HG02678 (cell line): ENCODE measurements at regions not wholly inside any gene's neighbourhood (a gene's known extent, or its start where the extent isn't known, plus 50 kb on each side); places are given as distances from the start of the nearest gene placed in this dataset.
A peak's percentile ranks its signal among the peaks of the same experiment; 100 is the strongest.
"Not testable (repeated sequence)": the region's sequence is repeated elsewhere in the genome, so short reads cannot be mapped to it uniquely, and the experiment has no call there.

Experiments used
- ATAC-seq: cut with Tn5 transposase; IDR thresholded peaks from one replicate; pipeline ENCODE4 v1.9.1; 2021; ENCODE audit warnings: mild to moderate bottlenecking, moderate library complexity; ENCODE audit not compliant: unreplicated experiment

DNA sequence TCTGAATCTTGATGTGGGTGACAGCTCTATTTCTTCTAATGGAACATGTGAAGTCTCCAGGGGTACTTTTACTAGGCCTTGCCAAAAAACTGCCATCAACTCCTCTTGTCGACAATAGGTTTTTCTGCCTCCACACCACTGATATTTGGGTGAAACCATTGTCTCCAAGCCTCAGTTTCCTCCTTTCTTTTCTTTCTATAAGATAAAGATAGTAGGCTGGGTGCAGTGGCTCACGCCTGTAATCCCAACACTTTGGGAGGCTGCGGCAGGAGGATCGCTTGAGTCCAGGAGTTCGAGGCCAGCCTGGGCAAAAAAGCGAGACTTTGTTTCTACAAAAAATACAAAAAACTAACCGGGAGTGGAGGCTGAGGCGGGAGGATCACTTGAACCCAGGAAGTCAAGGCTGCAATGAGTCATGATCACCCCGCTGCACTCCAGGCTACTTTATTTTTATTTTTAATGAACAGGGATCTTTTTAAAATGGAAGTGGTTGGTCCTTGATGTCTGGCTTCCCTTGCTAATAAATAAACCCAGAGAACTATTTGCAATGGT lies 159.9 kb upstream of the TNFAIP3 start:
- no peak for ATAC-seq

DNA sequence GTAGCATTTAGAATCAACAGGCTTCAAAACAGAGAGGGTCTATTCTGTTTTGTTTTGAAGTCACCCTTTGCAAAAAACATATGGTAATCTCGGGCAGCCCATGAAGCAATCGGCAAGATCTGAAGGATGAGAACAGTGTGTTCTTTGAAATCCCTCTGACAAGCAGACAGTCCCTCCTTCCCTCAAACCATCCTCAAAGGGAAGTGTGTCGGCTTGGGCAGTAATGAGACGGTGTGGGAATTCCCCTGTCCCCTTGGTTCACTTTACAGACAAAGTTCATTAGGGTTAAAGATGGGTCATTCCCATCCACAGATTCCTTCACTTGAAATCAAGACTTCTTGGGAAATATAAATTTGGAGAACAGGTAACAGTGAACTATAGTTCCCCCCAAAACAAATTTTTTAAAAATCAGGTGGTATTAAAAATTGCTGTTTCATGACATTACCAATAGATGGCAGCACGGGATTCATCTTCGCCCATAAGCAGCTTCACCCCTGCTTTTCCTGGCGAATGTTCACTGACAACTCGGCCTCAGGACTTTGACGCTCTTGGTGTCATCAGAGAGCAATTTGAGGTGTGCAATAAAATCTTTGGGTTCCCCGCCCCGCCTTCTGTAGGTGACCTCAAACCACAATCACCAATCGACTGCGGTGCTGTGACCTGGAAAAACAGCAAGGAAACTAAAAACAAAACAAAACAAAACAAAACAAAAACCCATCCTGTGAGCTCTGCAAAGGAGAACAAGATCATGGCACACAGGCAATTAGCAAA lies 159.3 kb upstream of the TNFAIP3 start:
- ATAC-seq, result peak; percentile 60

DNA sequence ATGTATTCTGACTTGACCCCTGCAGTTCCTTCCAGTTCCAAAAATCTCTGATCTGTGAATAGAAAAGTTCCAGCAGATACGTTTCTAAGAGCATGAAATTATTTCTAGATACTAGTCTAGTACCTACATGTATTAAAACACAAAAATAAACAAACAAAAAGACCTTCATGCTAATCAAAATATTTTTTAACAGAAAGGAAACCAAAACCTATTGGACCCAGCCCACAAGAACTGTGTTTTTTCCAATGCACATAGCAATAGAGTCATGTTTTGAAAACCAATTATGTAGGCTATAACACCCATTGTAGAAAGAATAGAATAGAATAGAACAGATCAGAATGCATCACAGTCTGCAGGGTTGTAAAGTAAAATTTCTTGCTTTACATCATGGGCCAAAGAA lies 158.6 kb upstream of the TNFAIP3 start:
- ATAC-seq, result no peak

DNA sequence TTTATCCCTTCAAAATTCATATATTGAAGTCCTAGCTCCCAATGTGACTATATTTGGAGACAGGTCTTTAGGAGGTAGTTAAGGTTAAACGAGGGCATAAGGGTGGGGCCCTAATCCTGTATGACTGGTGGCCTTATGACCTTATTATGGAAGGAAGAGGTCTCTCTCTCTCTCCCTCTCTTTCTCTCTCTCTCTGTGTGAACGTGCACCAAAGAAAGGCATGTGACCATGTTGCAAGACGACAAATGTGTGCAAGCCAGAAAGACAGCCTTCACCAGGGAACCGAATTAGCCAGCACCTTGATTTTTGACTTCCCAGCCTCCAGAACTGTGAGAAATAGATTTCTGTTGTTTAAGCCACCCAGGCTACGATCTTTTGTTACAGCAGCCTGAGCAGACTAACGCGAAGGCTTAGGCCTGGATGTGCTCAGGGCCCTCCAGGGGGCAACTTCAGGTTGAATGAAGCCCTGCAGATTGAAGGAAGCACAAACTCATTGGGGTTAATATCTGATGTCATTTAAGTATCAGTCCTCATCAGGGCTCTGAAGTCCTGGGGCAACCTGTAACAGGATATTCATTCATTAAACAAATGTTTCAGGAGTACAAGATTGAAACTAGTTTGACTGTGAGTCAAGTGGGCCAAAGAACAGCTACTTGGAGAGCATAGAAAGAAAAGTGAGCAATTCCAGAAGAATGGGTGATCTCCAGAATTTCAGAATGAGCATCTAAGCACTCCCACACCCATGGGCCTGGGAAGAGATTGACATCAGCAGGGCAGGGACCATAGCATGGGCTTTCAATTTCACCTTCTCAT lies 157.4 kb upstream of the TNFAIP3 start:
- ATAC-seq, result no peak

DNA sequence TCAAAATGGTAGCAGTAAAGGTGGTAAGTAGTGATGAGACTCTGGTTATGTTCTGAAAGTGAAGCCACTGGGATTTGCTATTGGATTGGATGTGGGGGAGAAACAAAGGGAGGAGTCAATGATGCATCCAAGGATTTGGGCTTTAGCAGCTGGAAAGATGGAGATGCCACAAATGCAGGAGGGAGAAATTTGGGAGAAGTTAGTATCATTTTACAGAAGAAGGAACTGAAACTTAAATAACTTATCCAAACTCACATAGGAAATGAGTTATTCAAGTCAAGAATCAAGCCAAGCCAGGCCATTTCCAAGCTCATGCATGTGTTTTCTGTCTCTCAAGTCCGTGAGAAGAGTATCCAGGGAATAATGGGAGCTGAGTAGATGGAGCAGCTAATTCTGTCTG lies 155.1 kb upstream of the TNFAIP3 start:
- ATAC-seq, result no peak

DNA sequence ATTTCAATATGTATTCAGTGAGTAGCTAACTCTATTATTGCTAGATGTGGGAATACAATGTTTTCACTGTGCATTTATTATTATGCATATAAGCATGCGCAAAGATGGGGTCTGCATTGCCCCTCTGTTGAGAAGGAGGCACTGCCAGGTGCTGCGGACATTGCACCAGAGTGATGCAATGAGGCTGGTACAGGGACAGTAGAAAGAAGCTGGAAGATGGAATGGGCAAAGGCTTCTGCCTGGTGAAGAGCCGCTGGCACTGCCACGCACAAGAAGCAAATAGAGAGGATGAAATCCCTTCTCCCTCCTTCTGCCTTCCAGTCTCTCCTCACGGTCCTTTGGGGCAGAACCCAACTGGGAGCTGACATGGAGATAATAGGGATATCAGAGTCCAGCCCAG lies 154.5 kb upstream of the TNFAIP3 start:
- no peak for ATAC-seq

DNA sequence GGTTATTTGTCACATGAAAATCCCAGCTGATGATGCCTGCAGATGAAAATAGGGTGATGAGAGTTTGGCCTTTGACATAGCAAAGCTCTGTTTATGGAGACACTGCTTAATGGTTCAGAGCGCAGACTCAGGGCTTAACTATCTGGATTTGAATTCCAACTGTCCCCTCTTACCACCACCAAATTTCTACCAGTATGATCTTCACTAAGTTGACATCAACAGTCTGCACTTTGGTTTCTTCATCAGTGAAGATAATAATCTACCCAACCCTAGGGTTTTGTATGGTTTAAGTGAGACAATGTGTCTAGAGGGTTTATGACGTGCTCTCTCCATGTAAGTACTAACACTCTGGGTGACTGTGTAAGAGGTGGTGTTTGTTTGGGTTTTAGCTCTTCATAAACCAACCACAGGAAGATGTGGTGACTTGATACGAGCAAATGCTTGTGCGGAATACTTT lies 151.4 kb upstream of the TNFAIP3 start:
- ATAC-seq, result no peak

DNA sequence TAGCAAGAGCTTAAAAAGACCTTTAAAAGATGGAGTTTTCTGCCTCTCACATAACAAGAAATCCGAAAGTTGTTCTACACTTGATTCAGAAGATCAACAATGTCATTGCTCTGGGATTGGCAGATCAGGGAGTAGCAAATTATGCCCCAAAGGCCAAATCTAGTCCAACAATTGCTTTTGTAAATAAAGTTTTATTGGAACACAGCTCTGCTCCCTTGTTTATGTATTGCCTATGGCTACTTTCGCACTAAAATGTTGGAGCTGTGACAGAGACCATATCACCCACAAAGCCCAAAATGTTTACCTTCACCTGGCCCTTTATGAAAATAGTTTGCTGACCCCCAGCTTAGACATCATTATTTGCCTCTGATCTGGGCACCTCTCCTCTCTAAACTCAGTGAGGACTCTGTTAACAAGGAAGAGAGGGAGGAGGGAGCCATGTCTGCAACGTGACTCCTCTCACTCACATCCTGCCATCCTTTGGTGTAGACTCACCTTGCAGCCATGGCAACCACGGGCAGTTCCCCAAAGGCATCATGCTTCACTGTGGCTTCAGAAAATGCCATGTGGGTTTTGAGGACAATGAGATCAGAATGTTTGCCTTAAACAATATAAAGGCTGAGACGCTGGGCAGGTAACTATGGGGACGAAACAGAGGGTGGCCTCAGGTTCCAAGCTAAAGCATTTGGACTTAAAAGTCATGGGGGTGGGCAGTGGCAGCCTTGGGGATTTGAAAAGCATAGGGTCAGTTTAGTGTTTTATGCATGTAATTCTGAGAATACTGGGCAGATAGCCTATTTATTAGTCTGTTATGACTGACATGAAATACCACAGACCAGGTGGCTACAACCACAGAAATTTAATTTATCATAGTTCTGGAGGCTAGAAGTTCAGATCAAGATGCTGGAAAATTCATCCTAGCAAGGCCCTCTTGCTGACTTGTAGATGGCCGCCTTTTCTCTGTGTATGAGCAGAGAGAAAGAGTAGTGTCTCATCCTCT lies 149.7 kb upstream of the TNFAIP3 start:
- no peak for ATAC-seq

DNA sequence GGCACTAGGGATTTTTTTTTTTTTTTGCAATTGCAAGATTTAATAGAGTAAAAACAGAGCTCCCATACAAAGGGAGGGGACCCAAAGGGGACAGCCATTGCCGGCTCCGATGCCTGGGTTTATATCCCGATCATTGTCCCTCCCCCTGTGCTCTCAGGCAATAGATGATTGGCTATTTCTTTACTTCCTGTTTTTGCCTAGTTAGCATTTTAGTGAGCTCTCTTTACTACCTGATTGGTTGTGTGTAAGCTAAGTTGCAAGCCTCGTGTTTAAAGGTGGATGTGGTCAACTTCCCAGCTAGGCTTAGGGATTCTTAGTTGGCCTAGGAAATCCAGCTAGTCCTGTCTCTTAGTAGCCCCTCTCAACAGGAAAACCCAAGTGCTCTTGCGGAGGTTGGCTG lies 148.2 kb upstream of the TNFAIP3 start:
- not testable (repeated sequence) for ATAC-seq

DNA sequence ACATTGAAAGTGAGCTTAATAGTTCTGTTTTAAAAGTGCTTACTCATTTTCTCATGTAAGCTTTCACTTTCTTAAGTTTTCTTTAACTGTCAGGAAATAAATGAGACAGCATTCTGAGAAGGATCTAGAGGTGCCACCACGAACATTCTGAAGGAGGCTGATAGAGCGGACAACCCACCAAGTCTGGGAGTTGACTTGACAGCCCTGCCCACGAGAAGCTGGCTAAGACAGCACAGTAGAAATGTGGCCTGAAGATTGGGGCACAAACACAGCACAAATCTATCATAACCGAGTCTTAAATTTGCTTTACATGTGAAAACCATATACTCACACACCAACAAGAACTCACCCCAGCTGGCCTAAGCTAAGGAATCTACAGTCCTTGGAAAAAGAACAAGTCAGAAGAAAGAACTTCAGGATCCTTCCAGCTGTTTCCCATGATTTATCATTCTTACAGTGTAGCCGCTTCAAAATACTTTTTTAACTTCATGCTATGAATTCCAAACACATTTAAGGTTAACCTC lies 144.2 kb upstream of the TNFAIP3 start:
- ATAC-seq, result peak; percentile 56

DNA sequence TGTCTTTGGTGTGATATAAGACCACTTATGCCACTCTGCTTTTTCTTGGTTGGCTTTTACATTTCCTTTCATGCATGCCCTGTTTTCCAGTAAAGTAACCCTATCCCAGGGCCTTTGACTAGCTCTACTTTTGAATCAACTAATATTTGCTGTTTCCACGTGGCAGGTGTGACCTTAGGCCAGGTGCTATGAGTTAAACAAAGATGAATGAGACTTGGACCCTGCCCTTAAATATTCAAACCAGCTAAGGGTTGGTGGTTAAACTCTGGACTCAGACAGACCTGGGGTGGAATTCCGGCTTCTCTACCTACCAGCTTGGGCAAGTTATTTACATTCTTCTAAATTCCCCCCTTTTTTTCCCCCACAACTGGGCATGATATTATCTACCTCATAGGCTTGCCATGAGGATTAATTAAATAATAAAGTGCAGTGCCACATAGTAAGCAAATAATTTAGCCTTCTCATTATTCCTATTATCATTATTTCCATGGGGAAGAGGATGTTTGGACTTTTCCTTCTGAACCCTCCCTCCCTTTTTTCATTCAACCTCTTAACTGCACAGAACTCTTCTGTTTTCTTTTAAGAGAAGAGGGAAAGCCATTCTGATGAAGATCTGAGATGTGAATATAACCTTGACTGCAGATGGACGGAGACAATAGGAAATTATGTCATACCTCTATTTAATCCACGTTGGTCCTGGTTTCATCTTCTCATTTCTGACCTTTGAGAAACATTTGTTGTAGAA lies 143.6 kb upstream of the TNFAIP3 start:
- ATAC-seq, result no peak

DNA sequence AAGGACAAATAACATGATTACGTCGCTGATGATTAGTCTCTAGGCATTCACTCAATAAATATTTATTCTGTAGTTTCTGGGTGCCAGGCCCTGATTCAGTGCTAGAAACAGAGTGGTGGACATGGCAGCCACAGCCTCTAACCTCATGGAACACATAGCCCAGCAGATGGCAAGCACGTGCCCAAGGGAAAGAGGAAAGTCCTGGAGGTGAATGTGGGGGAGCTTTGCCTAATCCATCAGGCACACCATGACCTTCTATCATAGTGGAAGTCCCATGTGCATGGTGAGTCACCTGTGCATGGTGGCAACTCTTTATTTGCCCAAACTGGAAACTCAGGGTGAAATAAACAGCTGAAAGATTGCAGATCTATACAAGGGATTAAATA lies 143.0 kb upstream of the TNFAIP3 start:
- no peak for ATAC-seq

DNA sequence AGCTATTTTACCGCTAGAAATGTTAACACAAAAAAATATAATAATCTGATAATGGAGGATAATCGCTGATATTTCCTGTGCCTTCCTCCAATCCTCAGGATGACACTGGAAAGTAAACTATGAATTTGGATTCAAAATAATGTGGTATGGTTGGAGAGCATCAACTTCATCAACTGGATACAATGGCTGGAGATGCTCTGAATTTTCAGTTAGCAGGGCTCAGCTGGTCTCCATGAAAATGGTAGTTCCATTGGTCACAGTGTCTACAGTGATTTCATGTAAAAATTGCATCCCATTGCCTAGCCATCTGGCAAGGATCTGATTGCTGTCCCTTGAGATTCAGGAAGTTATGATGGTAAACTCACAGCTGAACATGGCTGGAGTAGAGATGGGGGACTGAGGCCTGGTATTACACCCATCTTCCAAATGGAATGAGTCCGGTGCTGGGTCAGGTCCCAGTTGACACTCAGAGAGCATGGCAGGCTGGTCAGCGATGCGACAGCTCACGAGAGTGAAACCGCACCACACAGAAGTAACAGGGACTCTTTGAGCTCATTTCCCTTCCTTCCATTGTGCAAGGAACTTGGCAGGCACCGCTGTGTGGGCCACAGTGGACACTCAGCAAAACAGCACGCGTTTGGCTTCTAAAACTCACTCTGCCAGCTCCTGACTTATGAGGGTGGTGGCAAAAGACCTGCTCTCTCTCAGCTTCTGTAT lies 142.4 kb upstream of the TNFAIP3 start:
- ATAC-seq, result no peak

DNA sequence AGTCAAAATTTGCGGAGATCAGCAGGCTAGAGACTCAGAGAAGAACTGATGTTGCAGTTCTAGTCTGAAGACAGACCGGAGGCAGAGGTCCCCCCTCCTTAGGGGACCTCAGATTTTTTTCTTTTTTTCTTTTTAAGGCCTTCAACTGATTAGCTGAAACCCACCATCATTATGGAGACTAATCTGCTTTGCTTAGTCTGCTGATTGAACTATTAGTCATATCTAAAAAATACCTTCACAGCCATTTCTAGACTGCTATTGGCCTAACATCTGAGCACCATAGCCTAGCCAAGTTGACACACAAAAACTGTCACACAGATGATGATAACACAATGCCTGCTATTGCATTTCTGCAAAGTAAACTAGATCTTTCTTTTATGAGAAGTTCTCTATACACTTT lies 141.1 kb upstream of the TNFAIP3 start:
- no peak for ATAC-seq

DNA sequence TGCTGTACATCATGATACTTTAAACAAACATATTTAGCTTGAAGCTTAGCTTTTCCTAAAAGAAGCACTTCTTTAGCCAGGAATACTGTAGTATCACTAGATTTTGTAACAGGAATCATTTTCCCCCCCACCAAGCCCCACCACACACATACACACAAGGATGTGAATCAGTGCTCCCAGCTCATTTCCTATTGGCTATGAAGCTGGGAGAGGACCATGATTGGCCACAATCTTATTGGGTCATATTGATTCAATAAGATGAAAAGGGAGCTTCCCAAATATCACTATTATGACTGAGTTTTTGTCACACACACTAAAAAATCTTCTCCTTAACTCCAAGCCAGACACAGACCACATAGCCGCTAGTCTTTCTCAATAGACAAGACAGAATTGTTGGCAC lies 140.5 kb upstream of the TNFAIP3 start:
- ATAC-seq, result no peak

DNA sequence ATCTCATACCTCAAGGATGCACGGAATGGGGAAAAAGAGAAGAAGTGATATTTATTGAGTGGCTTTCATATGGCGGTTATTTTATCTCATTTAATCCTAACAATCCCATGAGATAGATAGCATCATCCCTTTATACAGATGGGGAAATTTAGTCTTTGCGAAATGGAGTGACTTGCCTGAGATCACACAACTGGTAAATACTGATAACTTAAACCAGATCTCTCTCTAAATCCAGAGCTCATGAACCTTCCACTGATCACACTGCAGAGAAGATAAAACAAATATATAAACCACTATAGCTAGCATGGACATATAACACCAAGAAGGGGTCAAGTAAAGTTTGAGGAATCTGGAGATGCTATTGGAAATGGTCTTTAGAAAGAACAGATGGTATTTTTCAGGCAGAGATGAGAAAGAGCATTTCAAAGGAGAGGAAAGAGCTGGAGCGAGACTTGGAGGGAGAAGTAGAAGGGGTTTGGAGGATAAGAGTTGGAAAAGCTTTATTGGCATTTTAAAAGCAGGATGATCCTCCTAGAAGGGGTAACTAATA lies 139.8 kb upstream of the TNFAIP3 start:
- ATAC-seq, result no peak

DNA sequence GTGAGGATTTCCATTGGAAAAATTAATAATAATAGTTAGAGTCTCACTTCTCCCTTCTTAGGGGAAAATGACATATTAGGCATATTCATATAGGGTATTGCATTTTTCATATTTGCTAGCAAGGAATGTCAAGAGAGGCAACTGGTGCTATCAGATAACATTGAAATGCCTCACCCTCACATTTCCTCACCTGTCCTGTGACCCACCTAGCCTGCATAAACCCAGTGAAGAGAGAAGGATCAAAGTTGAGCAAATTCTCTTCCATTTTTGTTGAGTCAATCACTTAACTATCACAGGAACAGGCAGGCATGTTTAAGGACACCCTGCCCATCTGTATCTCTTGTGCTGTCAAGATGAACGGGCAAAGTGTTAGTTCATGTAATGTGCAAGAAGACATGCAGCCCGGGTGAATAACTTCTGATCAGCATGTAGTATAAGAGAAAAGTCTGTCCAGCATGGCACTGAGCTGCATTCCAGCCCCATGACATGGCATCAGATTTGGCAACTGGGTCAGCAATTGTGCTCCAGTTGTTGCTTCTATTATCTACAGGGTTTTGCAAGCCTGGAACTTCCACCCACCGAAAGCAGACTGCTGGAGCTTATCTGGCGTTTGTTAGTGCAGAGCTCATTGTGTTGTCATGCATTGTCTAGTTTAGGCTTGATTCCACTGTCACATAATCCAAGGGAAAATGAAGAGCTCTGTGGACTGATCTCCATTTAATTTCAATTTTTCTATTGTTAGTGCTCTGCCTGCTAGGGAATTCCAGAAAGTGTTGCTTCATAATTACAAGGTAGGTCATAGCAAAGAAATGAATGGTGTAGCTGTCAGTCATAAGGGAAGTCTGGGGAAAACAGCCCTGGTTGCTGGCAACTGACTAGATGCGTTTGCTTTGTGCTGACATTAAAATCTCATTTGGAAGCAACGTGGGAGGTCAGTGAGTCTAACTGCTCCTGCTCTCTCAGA lies 138.4 kb upstream of the TNFAIP3 start:
- ATAC-seq, result no peak
